Uterus (tissue), 3 donors: ENCODE measurements at regions not wholly inside any gene's neighbourhood (a gene's known extent, or its start where the extent isn't known, plus 50 kb on each side); places are given as distances from the start of the nearest gene placed in this dataset.

Source experiments
- DNase-seq, 2 donors: peaks; one replicate each; pipeline ENCODE4 v3.0.0-alpha.2; 2019 to 2020
- H3K27ac ChIP-seq, 2 donors: fragments of 200-600 bp; sonication (generic); 1 replicate in 1 of 2; 2 replicates in 1 of 2; pipeline ENCODE4 v1.5.1; 2016 to 2018
- H3K27me3 ChIP-seq, 2 donors: fragments of 200-600 bp; sonication (generic); one replicate each; pipeline ENCODE4 v1.5.1; 2018 to 2019; ENCODE audit warnings: control low read depth in 1 of 2
- H3K36me3 ChIP-seq, 2 donors: fragments of 200-600 bp; sonication (generic); one replicate each; pipeline ENCODE4 v1.5.1; 2019; ENCODE audit warnings: control low read depth in 1 of 2
- H3K4me1 ChIP-seq, 2 donors: fragments of 200-600 bp; sonication (generic); one replicate each; pipeline ENCODE4 v1.5.1; 2018 to 2019; ENCODE audit warnings: control low read depth in 1 of 2
- H3K4me3 ChIP-seq, 2 donors: fragments of 200-600 bp; sonication (generic); 1 replicate in 1 of 2; 2 replicates in 1 of 2; pipeline ENCODE4 v1.5.1; 2018 to 2019; ENCODE audit warnings: mild to moderate bottlenecking in 1 of 2
- H3K9me3 ChIP-seq, 2 donors: fragments of 200-600 bp; sonication (generic); one replicate each; pipeline ENCODE4 v1.5.1; 2019; ENCODE audit warnings: control low read depth in 1 of 2
- CTCF ChIP-seq, 4 experiments: fragments of 200-600 bp in 2 of 4; fragments of 450-650 bp in 2 of 4; sonication (generic) in 2 of 4; IDR thresholded peaks; one replicate each; pipeline ENCODE4 v1.5.1; 2016 to 2019; ENCODE audit warnings: antibody characterized with exemption in 4 of 4, mild to moderate bottlenecking in 2 of 4, moderate library complexity in 1 of 4
- POLR2A ChIP-seq, 2 donors: fragments of 450-650 bp; IDR thresholded peaks; one replicate each; pipeline ENCODE4 v1.6.1; 2016; ENCODE audit warnings: antibody characterized with exemption in 2 of 2, mild to moderate bottlenecking in 1 of 2, moderate library complexity in 1 of 2
- intact Hi-C: fragments of 100-400 bp; cut with DNase I; formaldehyde crosslinking; loops from one replicate; pipeline ENCODE4 v1.15.1; 2023; ENCODE audit warnings: low total_unique reads
- donor health status: DM: yes; HTN: yes; CAD: no.

- Histone ChIP-seq H3K27me3 (no peaks in the 10 kb centered on the region), H3K36me3 (no peaks in the 10 kb centered on the region), H3K27ac (no peak overlapping the region), H3K4me3 (no peak overlapping the region), H3K9me3 (no peaks in the 10 kb centered on the region), H3K4me1 (no peaks in the 10 kb centered on the region)
- intact Hi-C loops, result no loop called here
- DNase-seq, result no peak
- no peak for TF ChIP-seq CTCF (IDR thresholded peaks at IDR 0.05)
- no peak for TF ChIP-seq POLR2A (IDR thresholded peaks at IDR 0.05)
These were observed 67.9 kb upstream of the APOBEC4 start for GRCh38 chr1:183721041-183721440.

- no peaks in the 10 kb centered on the region for H3K27me3 ChIP-seq
- intact Hi-C loops, result no loop called here
- H3K9me3 ChIP-seq, result no peaks in the 10 kb centered on the region
- no peak overlapping the region for H3K4me3 ChIP-seq
- no peaks in the 10 kb centered on the region for H3K36me3 ChIP-seq
- H3K4me1 ChIP-seq, result no peaks in the 10 kb centered on the region
- TF ChIP-seq POLR2A (IDR thresholded peaks at IDR 0.05), result no peak
- H3K27ac ChIP-seq, result no peak overlapping the region
- no peak for DNase-seq
These were observed 66.9 kb upstream of the APOBEC4 start for GRCh38 chr1:183720028-183720427.

- no peak for DNase-seq
- H3K9me3 ChIP-seq, result no peaks in the 10 kb centered on the region
- no peak overlapping the region for H3K4me3 ChIP-seq
- intact Hi-C loops, result no loop called here
- TF ChIP-seq CTCF (IDR thresholded peaks at IDR 0.05), result no peak
- TF ChIP-seq POLR2A (IDR thresholded peaks at IDR 0.05), result no peak
- no peaks in the 10 kb centered on the region for H3K27me3 ChIP-seq
- H3K36me3 ChIP-seq, result no peaks in the 10 kb centered on the region
- H3K4me1 ChIP-seq, result no peaks in the 10 kb centered on the region
- no peak overlapping the region for H3K27ac ChIP-seq
These were observed 66.2 kb upstream of the APOBEC4 start for GRCh38 chr1:183719289-183719688.

GRCh38 chr1:183716286-183716685, 63.2 kb upstream of the APOBEC4 start:
- intact Hi-C loops, result no loop called here
- Histone ChIP-seq H3K9me3 (no peaks in the 10 kb centered on the region), H3K36me3 (no peaks in the 10 kb centered on the region), H3K4me1 (peaks cover 0 to 3% of the 10 kb centered on the region in 2 donors), H3K27ac (no peak overlapping the region), H3K27me3 (no peaks in the 10 kb centered on the region), H3K4me3 (no peak overlapping the region)
- TF ChIP-seq CTCF (IDR thresholded peaks at IDR 0.05), result no peak
- no peak for TF ChIP-seq POLR2A (IDR thresholded peaks at IDR 0.05)
- DNase-seq, result no peak

- H3K27ac ChIP-seq, result peak overlapping the region in 1 of 2 donors; percentile 5
- DNase-seq, result peak; percentile 32 to 46
- no peaks in the 10 kb centered on the region for H3K9me3 ChIP-seq
- peaks cover 0 to 3% of the 10 kb centered on the region in 2 donors for H3K4me1 ChIP-seq
- H3K27me3 ChIP-seq, result no peaks in the 10 kb centered on the region
- H3K4me3 ChIP-seq, result no peak overlapping the region
- TF ChIP-seq CTCF (IDR thresholded peaks at IDR 0.05) (no peak), POLR2A (IDR thresholded peaks at IDR 0.05) (no peak)
- intact Hi-C loops, result no loop called here
- H3K36me3 ChIP-seq, result no peaks in the 10 kb centered on the region
These were observed 58.7 kb upstream of the APOBEC4 start for GRCh38 chr1:183711741-183712361.
